Right ventricle myocardium superior (tissue), 1 donor: ENCODE measurements at regions not wholly inside any gene's neighbourhood (a gene's known extent, or its start where the extent isn't known, plus 50 kb on each side); places are given as distances from the start of the nearest gene placed in this dataset.
A peak's percentile ranks its signal among the peaks of the same experiment; 100 is the strongest.
"Not testable (repeated sequence)": the region's sequence is repeated elsewhere in the genome, so short reads cannot be mapped to it uniquely, and the experiment has no call there.

Experiments used
- ATAC-seq: fragments of 200-7000 bp; cut with Tn5 transposase; one replicate; pipeline ENCODE4 v1.9.1; 2020; ENCODE audit warnings: mild to moderate bottlenecking; ENCODE audit not compliant: poor library complexity
- DNase-seq: peaks from one replicate; pipeline ENCODE4 v3.0.0-alpha.2; 2020
- intact Hi-C: fragments of 100-400 bp; cut with DNase I; formaldehyde crosslinking; loops from one replicate; pipeline ENCODE4 v1.11.2; 2022
- donor health status: DM: no; HTN: yes; CAD: no; lungs with severe emphysema.

DNA sequence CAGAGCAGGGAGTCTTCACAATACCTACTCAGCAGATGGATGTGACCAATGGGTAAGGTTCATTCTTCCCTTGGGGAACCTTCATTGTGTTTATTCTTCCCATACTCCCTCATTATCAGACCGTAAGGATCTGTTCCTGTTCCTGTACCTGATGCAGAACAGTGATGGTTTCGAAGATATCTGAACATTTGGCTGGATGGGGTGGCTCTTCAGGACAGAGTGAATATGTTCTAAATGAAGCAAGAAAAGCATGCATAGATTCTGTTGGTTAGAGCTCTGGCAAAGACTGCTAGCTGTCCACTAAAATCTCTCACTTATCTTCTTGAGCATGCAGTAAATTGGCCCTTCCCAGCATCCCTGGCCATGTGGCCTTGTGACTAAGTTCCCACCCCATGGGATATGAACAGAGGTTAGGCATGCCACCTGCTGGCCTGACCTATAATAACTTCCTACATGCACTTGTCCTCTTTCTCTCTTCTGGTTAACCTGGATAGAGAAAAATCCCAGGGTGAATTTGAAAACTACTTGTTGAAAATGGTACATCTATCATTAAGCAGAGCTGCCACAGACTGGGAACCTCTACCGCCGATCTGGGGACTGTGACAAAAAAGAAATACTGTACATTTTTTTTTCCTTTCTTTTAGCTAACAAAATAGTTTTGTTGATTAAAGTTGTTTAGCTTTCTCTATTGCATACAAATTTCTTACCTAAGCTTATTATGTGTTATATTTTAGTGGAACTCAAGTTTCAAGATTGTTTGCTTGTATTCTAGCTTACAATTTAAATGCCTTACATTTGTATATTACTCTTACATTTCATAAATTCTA lies 60.0 kb upstream of the BANK1 start:
- ATAC-seq (peak; percentile 88), DNase-seq (peak; percentile 61)
- intact Hi-C loops, result loop anchor here (5.0 kb wide), 1 partner anchor 563 kb away; no protein-coding TSS in a partner anchor

DNA sequence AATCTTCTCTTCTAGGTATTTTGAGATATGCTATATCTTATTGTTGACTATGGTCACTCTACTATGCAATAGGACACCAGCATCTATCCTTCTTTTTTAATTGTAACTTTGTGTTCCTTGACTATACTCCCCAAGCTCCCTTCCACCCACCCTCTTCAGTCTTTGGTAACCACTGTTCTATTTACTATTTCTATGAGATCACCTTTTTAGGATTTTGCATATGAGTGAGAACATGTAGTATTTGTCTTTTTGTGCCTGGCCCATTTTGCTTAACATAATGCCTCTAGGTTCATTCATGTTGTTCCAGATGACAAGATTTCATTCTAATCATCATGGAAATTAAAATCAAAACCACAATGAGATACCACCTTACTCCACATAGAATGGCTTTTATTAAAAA lies 63.3 kb upstream of the BANK1 start:
- ATAC-seq, result no peak
- intact Hi-C loops, result no loop called here

DNA sequence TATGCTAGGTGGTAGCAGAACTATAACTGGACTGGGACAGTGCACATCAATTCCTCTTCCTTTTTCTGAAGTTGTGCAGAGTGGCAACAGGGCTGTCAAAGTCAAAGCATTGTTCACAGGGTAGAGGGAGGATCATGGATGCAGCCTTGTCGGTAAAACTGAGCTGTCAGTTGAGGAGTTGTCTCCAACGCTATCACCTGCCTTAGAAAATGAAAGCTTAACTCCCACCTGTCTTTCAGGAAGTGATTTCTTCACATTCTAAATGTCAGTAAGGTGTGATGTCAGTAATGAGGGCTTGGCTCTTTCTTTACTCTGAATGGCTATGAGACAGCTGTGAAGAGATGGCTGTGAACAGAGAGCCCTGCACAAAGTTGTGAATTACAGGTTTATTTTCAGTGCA lies 66.4 kb upstream of the BANK1 start:
- DNase-seq (no peak), ATAC-seq (no peak)
- intact Hi-C loops, result no loop called here

More for the DNA sequence above, 63.3 kb upstream of the BANK1 start:
- no peak for DNase-seq

DNA sequence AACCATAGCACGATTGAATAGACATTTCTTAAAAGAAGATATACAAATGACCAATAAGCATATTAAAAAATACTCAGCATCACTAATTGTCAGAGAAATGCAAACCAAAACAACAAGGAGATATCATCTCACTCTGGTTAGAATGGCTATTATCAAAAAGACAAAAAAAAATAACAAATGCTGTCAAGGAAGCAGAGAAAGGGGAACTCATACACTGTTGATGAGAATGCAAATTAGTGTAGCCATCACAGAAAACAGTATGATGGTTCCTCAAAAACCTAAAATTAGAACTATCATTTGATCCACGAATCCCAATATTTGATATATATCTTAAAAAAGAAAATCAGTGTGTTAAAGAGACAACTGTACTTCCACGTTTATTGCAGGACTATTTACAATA lies 71.7 kb upstream of the BANK1 start:
- intact Hi-C loops, result no loop called here
- no peak for DNase-seq
- no peak for ATAC-seq

DNA sequence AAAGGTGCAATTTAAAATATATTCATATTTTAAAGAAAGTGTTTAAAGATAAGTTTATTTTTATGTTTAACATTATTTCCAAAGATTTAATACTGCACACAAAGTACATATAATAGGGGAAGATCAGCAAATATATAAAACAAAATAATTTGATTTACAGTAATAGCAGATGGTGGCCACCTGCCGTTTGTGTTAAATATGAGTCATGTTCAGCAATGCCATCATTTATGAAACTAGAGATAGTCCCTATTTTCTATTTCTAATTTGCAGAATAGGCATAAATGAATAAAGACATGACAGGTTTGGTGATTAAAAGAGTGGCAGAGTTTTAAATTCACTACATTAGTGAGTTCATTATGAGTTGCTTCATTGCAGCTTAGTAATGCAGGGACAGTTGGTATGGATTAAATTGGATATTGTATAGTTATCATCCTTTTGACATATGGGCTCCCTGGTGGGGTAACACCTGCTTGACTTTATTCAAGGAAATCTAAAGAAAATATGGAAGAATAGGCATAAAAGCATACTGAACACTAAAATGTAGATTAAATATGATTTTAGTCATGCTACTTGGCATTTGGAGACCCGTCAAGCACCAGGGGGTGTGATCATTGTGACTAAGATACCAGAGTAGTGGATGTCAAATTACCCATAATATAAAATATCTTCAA lies 78.8 kb upstream of the BANK1 start:
- no peak for ATAC-seq
- no peak for DNase-seq
- intact Hi-C loops, result no loop called here

DNA sequence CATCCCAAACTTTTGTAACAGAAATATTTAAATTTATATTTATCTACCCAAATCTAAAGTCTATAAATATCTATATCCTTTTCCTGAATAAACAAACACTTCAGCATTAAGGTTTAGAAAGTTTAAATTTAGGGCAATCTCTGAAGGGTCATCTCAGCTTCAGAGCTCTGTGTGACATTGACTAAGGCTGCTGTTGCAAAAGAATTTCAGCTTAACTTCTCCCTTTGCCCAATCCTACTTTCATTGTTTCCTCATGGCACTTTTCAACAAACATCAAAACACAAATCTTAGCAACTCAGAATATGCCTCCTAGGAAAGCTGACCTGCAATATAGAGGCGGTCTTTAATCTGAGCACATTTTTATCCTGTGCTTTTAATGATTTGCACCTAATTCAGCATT lies 79.7 kb upstream of the BANK1 start:
- no peak for ATAC-seq
- intact Hi-C loops, result no loop called here
- DNase-seq, result no peak

DNA sequence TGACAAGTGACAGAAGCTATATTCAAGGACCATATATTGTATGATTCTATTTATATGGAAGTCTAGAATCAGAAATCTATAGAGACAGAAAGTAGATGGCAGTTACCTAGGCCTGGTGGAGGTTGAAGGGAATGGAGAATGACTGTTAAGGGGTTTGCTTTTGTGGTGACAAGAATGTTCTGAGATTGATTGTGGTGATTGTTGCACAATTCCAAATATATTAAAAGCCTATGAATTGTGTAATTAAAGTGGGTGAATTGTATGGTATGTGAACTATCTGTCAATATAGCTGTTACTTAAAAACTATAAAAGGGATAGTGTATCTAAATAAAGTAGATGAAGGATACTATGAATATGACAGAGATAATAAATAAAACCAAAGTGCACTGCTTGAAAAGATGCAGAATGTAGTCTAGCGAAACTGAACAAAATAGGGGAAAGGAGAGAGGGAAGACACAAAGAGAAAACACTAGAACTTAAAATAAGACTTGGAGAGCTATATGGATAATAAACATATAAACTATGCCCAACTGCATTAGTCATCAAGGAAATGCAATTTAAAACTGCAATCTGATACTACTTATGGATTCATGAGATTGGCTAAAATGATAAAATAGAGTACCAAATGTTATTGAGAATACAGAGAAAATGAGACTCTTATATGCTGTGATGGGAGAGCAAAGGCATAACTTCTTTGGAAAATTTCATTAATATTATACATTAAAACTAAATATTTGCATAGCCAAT lies 82.1 kb upstream of the BANK1 start:
- no peak for DNase-seq
- ATAC-seq, result no peak
- intact Hi-C loops, result no loop called here

DNA sequence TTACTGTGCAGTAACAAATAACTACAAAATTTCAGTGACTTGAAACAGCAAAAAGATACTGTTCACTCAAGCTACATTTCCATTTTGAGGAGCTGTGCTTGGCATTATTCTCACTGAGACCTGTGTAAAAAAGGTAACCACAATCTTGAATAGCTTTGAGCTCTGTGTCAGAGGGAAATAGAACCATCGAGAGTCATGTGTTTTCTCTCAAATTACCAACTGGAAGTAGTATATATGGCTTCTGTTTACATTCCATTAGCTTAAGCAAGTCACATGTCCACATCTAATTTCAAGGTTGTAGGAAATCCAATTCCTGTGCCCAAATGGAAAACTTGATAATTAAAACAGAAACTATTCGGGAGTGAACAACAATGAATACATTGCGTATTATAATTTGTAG lies 82.9 kb upstream of the BANK1 start:
- intact Hi-C loops, result no loop called here
- DNase-seq (no peak), ATAC-seq (no peak)

DNA sequence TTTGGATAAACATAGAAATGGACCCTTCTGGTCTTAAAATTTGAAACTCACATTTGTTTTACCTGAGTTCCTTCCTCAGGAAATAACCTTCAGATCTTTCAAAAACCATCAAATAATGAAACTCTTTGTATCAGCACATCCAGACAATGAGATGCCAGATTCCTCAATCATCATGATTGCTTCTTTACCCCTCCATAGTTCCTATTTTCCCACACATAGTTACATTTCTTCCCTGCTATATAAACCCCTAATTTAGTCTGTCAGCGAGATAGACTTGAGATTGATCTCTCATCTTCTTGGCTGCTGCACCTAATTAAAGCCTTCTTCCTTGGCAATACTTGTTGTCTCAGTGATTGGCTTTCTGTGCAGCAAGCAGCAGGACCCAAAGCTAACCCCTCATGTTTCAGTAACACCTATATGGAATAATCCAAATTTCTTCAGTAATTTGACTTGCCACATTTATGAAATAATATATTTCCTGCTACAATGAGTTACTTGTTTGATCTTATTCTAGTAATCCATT lies 83.9 kb upstream of the BANK1 start:
- no peak for DNase-seq

DNA sequence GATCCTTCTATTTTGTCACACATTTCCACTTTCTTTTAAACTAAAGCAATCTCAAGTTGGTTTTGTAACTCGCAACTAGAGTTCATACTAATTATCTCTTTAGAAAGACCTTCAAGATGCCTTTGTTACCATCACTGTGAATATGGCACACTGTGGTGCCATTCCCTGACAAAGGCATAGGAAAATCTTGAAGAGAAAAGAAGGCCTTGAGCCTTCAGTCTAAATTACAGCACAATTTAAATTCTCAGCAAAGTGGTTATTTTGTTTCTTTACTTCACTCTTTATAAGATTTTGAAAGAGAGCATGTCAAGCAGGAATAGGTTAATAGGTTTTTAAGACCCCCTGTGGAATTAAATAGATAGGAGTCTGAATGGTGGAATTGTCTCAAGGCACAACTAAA lies 89.0 kb upstream of the BANK1 start:
- intact Hi-C loops, result no loop called here
- ATAC-seq (no peak), DNase-seq (no peak)

More for the DNA sequence above, 83.9 kb upstream of the BANK1 start:
- ATAC-seq, result no peak
- intact Hi-C loops, result no loop called here

DNA sequence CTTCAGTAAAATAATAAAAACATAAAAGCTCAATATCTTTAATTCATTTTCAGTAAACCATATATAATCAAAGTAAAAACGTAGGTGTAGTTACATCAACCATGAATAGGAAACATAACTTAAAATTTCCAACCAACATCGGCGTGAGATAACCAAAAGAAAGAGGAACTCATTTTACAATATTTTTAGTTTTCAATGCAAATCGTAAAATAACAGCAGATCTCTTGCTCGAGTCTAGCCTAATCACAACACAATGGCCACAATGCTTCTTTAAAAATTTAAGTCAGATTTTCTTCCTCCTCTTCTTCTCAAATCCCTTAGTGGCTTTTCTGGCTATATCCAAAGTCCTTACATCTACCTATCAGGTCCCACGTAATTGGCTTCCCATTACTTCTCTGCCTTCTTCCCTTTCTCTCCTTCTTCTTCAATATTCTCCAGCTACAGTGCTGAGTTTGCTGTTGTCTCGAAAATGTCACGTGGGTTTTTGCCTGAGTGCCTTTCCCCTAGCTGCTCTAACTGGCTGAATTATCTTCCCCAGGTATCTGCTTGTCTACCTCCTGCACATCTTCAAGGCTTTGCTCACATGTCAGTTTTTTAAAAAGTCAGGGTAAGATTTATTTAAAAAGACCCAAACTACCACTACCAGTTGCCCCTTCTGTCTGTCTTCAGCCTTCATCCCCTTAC lies 90.9 kb upstream of the BANK1 start:
- ATAC-seq (no peak), DNase-seq (no peak)
- intact Hi-C loops, result no loop called here

DNA sequence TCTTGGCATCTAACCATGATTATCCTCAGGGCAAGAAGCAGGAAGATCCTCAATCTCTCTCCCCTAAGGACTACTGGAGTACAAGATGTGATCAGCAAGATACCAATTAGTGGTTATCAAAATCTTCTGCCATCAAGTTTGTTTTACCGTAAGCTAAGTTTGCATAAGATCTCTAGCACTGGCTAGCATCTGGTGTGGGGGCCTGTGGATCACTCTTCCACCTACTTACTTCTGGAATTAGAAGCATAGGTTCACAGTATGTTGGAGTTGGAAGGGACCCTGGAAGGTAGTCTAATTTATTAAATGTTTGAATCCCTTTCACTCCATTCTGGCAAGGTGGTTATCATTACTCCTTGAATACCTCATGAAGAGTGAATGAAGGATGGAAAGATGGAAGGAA lies 93.3 kb upstream of the BANK1 start:
- ATAC-seq (no peak), DNase-seq (no peak)
- intact Hi-C loops, result no loop called here

DNA sequence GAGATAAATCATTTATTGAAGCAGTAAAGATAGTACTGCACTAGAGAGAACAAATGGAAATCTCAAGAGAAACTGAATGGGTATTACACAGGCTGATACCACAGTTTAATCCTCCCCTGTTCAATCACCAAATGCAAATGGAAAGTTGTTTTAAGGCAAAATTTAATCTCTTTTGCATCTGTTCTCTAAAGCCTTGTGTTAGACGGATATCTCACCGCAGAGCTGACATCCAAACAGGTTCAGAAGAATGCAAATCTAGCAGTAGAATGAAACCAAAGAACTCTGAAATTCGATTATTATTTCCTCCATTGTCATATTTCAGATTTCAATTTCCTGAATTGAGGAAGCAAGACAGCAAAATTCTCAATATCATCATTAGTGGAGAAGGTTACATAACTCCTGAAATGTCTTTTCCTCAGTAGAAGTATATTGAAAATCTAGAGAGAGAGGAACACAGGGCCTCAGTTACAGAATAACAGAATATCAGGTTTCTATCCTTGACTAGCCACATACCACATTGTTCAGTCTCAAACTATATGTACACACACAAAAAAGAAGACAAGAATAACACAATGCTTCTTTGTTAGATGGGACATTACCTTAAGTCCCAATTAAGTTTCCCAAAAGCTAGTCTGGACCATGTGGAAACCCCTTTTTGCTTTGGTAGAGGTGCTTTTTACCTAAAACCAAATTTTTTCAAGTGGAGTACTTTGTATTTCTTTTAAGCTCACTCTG lies 94.1 kb upstream of the BANK1 start:
- intact Hi-C loops, result no loop called here
- DNase-seq (no peak), ATAC-seq (no peak)

DNA sequence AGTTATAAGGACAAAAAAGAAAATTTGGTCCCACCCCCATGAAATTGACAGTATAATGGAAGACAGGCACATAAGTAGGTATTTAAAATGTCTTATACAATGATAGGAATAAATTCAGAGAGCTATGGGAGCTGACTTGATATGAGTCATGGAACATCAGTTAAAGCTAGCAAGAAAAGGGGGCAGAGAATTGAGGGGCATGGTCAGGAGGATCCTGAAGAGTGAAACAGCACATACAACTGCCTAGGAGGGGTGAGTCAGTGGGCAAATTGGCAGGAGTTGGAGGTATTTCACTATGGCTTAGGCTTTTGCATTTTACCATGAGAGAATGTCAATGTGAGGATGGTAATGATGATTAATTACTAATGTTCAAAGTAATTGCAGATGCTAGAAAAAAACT lies 95.4 kb upstream of the BANK1 start:
- no peak for ATAC-seq
- intact Hi-C loops, result no loop called here
- DNase-seq, result no peak

DNA sequence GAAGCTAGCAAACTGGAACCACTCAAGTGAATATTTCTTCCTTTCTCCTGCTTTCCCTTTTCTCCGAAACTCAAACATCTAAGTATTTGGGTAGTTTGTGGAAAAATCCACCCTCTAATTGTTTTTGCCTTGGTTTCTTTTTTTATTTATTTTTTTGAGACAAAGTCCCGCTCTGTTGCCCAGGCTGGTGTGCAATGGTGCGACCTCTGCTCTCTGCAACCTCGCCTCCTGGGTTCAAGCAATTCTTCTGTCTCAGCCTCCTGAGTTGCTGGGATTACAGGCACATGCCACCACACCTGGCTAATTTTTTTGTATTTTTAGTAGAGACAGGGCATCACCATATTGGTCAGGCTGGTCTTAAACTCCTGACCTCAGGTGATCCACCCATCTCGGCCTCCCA lies 96.1 kb upstream of the BANK1 start:
- ATAC-seq, DNase-seq, intact Hi-C loops: not testable (repeated sequence)

DNA sequence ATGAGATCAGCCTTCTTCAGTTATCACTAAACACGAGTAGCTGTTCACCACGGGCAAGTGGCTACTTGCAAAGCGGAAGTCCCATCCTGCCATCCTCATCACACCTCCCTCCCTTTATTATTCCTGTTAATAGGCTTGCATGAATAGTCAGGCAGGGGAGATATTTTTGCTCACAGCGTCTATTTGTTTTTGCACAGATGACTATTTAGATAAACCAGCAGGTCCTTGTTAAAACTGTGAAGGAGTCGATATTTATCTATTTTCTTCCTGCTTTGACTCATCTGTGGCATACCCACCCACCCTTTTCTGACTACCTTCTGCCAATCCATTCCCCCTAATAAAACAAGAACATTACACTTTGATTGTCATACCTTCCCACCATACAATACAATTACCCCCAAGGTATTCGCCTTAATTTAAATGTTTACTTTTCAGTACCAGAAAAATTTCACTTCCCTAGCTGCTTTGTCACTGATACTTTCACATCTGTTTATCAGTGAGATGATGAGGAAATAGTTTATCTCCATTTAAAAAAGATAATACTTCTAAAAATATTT lies 96.6 kb upstream of the BANK1 start:
- no peak for DNase-seq
- no peak for ATAC-seq
- intact Hi-C loops, result no loop called here

DNA sequence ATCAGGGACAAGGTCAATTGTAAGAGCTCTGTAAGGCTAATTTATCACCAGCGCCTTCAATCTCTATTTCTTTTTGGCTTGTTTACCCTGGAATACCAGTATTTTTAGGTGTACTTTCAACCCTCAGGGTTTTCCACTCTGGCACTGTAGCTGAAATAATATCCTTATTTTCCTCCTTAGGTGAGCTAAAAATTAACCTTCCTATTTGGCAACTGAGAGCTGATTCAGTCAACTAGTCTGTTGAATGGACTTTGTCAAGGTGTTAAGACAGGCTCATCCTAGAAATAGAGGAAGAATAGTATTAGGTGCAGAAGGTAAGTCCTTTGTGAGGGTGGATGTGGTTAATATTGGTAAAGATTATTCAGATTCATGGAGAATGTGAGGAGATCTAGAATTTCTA lies 101.3 kb upstream of the BANK1 start:
- intact Hi-C loops, result no loop called here
- no peak for DNase-seq
- no peak for ATAC-seq

DNA sequence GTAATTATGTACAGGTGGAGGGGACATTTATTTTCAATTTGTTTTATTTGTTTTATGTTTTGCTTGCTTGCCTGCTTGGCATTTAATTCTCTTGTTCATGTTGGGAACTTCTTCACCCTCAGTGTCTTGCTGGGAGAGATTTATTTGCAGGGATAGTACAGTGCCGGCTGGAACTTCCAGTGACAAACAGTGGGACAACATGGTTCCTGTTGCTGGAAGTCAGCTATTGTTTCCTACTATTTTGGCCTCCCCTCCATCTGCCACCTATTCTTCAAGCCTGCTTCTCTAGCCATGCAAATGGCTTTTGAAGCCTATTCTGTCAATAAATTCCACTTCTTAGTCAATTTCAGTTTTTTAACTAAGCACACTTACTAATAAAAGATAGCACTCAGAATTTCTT lies 105.4 kb upstream of the BANK1 start:
- intact Hi-C loops, result no loop called here
- ATAC-seq (no peak), DNase-seq (no peak)
